T-cell (primary cell): ENCODE measurements at regions not wholly inside any gene's neighbourhood (a gene's known extent, or its start where the extent isn't known, plus 50 kb on each side); places are given as distances from the start of the nearest gene placed in this dataset.

Experiments used
- ATAC-seq, 4 experiments: fragments of 200-7000 bp in 3 of 4; fragments of 150-1000 bp in 1 of 4; cut with Tn5 transposase; replicated peaks in 1 of 4; 1 replicate in 3 of 4; 2 replicates in 1 of 4; pipeline ENCODE4 v1.10.0; 2021; ENCODE audit warnings: moderate library complexity in 3 of 4, mild to moderate bottlenecking in 2 of 4, moderate number of reproducible peaks in 1 of 4
- CTCF ChIA-PET, 2 donors: fragments of 300-600 bp; sonication (Branson Sonifier 250); formaldehyde crosslinking; loops; one replicate each; lab custom pipeline; 2022; ENCODE audit warnings: antibody characterized with exemption in 2 of 2; lab: Charles Lee
- POLR2A ChIA-PET, 2 donors: fragments of 300-600 bp; sonication (Branson Sonifier 250); formaldehyde crosslinking; loops; one replicate each; lab custom pipeline; 2022; ENCODE audit warnings: antibody characterized with exemption in 2 of 2; lab: Charles Lee
- DNase-seq, 35 experiments: peaks; one replicate each; pipeline versions ENCODE4 v3.0.0 to v3.0.0-alpha.2; 2013 to 2023
- H3K27ac ChIP-seq: one replicate; pipeline ENCODE4 v1.5.1; 2013; ENCODE audit warnings: low read length
- H3K27me3 ChIP-seq, 2 experiments: replicated peaks in 1 of 2; 1 replicate in 1 of 2; 2 replicates in 1 of 2; pipeline versions ENCODE4 v1.6.1 to v1.7.0; 2013; ENCODE audit warnings: low read length in 1 of 2, mixed read lengths in 1 of 2; ENCODE audit not compliant: control insufficient read depth in 2 of 2, insufficient read depth in 2 of 2; ENCODE audit errors: extremely low read depth in 1 of 2
- H3K36me3 ChIP-seq, 2 donors: 1 replicate in 1 of 2; 2 replicates in 1 of 2; pipeline versions ENCODE4 v1.6.1 to v1.7.0; 2013; ENCODE audit warnings: low read length in 1 of 2; ENCODE audit not compliant: control insufficient read depth in 2 of 2, insufficient read depth in 1 of 2; ENCODE audit errors: extremely low read depth in 1 of 2
- H3K4me1 ChIP-seq, 2 experiments: 1 replicate in 1 of 2; 2 replicates in 1 of 2; pipeline versions ENCODE4 v1.6.1 to v1.7.0; 2013; ENCODE audit warnings: low read length in 2 of 2, mixed read lengths in 1 of 2; ENCODE audit not compliant: insufficient read depth in 2 of 2, control insufficient read depth in 1 of 2; ENCODE audit errors: extremely low read depth in 1 of 2
- H3K4me3 ChIP-seq, 2 donors: 1 replicate in 1 of 2; 2 replicates in 1 of 2; pipeline versions ENCODE4 v1.5.1 to v1.7.0; 2013; ENCODE audit warnings: mild to moderate bottlenecking in 2 of 2, low read length in 1 of 2, moderate library complexity in 1 of 2; ENCODE audit not compliant: control insufficient read depth in 1 of 2; ENCODE audit errors: extremely low read depth in 1 of 2
- H3K9me3 ChIP-seq: 2 replicates; pipeline ENCODE4 v1.7.0; 2013
- H3K27ac Mint-ChIP-seq, 2 donors: one replicate each; pipeline ENCODE4 v1.8.0; 2020 to 2021; ENCODE audit warnings: mild to moderate bottlenecking in 2 of 2, mixed read lengths in 2 of 2
- H3K27me3 Mint-ChIP-seq, 2 donors: one replicate each; pipeline ENCODE4 v1.8.0; 2021 to 2022; ENCODE audit warnings: mixed read lengths in 2 of 2
- H3K36me3 Mint-ChIP-seq: one replicate; pipeline ENCODE4 v1.8.0; 2021; ENCODE audit warnings: mixed read lengths
- H3K4me1 Mint-ChIP-seq, 3 donors: one replicate each; pipeline ENCODE4 v1.8.0; 2020 to 2022; ENCODE audit warnings: mixed read lengths in 3 of 3, mild to moderate bottlenecking in 1 of 3
- H3K4me3 Mint-ChIP-seq, 3 donors: one replicate each; pipeline ENCODE4 v1.8.0; 2020 to 2022; ENCODE audit warnings: mild to moderate bottlenecking in 3 of 3, mixed read lengths in 3 of 3, moderate library complexity in 3 of 3
- H3K9me3 Mint-ChIP-seq, 3 donors: one replicate each; pipeline ENCODE4 v1.8.0; 2020 to 2022; ENCODE audit warnings: mixed read lengths in 3 of 3
- WGBS: methylation state at CpG from one replicate; pipeline ENCODE4 v1.1.5; 2013; ENCODE audit warnings: missing lambda C conversion rate; ENCODE audit not compliant: insufficient coverage; 5-methylcytosine and 5-hydroxymethylcytosine counted together

- no peak overlapping the region for H3K27ac ChIP-seq
- ChIA-PET POLR2A (no interaction called here), CTCF (no interaction called here)
- Mint-ChIP-seq H3K4me3 (no peak overlapping the region), H3K9me3 (peaks cover 14 to 28% (median 15%) of the 10 kb centered on the region in 3 donors), H3K4me1 (no peaks in the 10 kb centered on the region), H3K27ac (no peak overlapping the region), H3K27me3 (no peaks in the 10 kb centered on the region), H3K36me3 (no peaks in the 10 kb centered on the region)
- peaks cover under 1% of the 10 kb centered on the region for H3K9me3 ChIP-seq
- H3K36me3 ChIP-seq: no peaks in the 10 kb centered on the region
- ATAC-seq: no peak
- DNase-seq: no peak
- no peak overlapping the region for H3K4me3 ChIP-seq
- H3K27me3 ChIP-seq: no peaks in the 10 kb centered on the region
- WGBS: 53% methylated on average over 3 of the region's 5 CpGs
- H3K4me1 ChIP-seq: no peaks in the 10 kb centered on the region
These were observed 424.5 kb upstream of the PCDH7 start for GRCh38 chr4:30295652-30296051.

DNA sequence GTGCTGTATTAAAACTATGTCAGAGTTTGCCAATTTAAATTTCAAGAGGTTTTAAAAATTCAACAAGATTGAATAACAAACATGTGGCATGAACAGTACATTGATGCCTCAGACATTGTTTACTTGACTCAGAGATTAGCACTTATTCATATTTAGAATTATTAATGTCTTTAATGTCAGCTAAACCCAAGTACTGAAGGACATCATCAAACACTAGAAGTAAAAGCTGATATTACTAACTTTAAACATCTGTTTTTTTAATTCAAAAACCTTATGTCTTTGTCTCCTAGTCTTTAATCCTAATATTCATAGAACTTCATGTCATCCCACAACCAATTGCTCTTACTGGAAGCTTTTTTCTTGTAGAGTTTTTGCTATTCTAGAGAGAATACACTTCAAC lies 406.2 kb upstream of the PCDH7 start:
- Histone ChIP-seq H3K36me3 (no peaks in the 10 kb centered on the region), H3K9me3 (peaks cover 3% of the 10 kb centered on the region), H3K4me1 (no peaks in the 10 kb centered on the region), H3K27me3 (no peaks in the 10 kb centered on the region), H3K4me3 (no peak overlapping the region), H3K27ac (no peak overlapping the region)
- ATAC-seq (no peak), DNase-seq (no peak)
- CTCF ChIA-PET: no interaction called here
- no peak overlapping the region for H3K4me3 Mint-ChIP-seq
- no peak overlapping the region for H3K27ac Mint-ChIP-seq
- POLR2A ChIA-PET: no interaction called here
- no peaks in the 10 kb centered on the region for H3K36me3 Mint-ChIP-seq
- H3K9me3 Mint-ChIP-seq: peaks cover 15 to 18% (median 15%) of the 10 kb centered on the region in 3 donors
- no peaks in the 10 kb centered on the region for H3K4me1 Mint-ChIP-seq
- no peaks in the 10 kb centered on the region for H3K27me3 Mint-ChIP-seq

DNA sequence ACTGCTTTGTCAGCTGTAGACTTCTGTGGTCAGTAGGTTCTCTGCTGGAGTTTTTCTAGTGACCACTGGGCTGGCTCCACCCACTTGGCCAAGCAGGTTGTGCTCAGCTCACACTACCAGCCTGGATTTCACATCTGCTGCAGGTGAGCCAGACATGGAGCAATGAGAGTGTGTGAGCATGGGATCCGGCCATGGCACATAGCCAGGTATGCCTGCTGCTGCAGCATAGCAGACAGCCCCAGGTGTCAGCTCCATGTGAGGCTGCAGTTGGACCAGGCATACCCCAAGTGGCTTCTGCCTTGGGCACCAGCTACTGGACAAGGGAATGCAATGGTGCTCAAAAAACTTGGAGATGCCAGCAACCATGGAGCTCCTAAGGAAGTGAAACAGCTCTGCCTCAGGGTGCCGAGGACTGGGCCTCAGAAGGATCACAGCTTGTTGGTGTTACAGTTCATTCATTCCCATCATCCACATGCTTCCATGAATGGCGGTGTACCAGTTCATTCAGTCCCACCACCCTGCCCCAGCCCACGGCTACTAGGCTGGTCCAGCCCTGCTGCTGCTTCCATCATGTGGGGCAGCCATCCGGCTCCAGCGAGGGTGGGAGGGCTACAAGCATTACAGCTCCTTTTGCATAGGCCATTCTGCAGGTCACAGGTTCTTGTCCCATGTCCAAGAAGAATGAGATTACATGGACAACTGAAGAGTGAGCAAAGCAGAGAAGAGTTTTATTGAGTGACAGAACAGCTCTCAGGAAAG lies 389.1 kb upstream of the PCDH7 start:
- no peak overlapping the region for H3K4me3 Mint-ChIP-seq
- Histone ChIP-seq H3K9me3 (no peaks in the 10 kb centered on the region), H3K4me1 (no peaks in the 10 kb centered on the region), H3K27ac (no peak overlapping the region), H3K27me3 (no peaks in the 10 kb centered on the region), H3K4me3 (no peak overlapping the region), H3K36me3 (no peaks in the 10 kb centered on the region)
- no peaks in the 10 kb centered on the region for H3K36me3 Mint-ChIP-seq
- H3K27me3 Mint-ChIP-seq: no peaks in the 10 kb centered on the region
- H3K4me1 Mint-ChIP-seq: no peaks in the 10 kb centered on the region
- no peak overlapping the region for H3K27ac Mint-ChIP-seq
- DNase-seq (no peak), ATAC-seq (no peak)
- CTCF ChIA-PET: interaction anchor here in 1 of 2 donors (0.5 kb wide), 1 partner anchor 10 kb away, joined by 4 read pairs; no protein-coding TSS in a partner anchor
- POLR2A ChIA-PET: interaction anchor here in 1 of 2 donors (0.6 kb wide), 1 partner anchor 9 kb away, joined by 3 read pairs; no protein-coding TSS in a partner anchor
- WGBS: 83% methylated on average over 6 of the region's 6 CpGs
- H3K9me3 Mint-ChIP-seq: peaks cover 13 to 16% (median 14%) of the 10 kb centered on the region in 3 donors

DNA sequence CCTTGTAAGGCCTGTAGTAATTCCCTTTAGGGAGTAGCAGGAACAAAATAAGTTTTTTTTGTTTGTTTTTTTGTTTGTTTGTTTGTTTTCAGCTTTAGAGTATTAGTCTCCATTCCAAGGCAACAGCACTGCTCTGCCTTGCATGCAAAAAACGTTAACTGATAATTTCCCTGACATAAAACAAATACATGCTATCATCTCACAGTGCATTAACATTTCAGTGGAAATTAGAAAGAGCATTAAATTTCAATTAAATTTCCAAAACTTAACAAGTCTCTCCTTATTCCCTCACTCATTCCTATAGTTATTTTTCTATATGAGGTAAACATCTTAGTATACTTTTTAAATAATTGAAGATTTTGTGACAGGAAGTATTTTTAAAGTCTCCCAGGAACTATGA lies 378.4 kb upstream of the PCDH7 start:
- no peak overlapping the region for H3K4me3 ChIP-seq
- peaks cover 4 to 29% (median 17%) of the 10 kb centered on the region in 3 donors for H3K9me3 Mint-ChIP-seq
- ATAC-seq (no peak), DNase-seq (no peak)
- H3K27ac ChIP-seq: no peak overlapping the region
- POLR2A ChIA-PET: no interaction called here
- no peaks in the 10 kb centered on the region for H3K9me3 ChIP-seq
- H3K27me3 Mint-ChIP-seq: no peaks in the 10 kb centered on the region
- no peaks in the 10 kb centered on the region for H3K36me3 ChIP-seq
- H3K4me3 Mint-ChIP-seq: no peak overlapping the region
- H3K4me1 Mint-ChIP-seq: no peaks in the 10 kb centered on the region
- H3K36me3 Mint-ChIP-seq: no peaks in the 10 kb centered on the region
- CTCF ChIA-PET: no interaction called here
- H3K27me3 ChIP-seq: no peaks in the 10 kb centered on the region
- no CpG with 5 or more reads among the region's 1 CpG for WGBS
- no peak overlapping the region for H3K27ac Mint-ChIP-seq
- no peaks in the 10 kb centered on the region for H3K4me1 ChIP-seq

GRCh38 chr4:30350288-30350687 lies 369.9 kb upstream of the PCDH7 start:
- H3K4me1 ChIP-seq: no peaks in the 10 kb centered on the region
- Mint-ChIP-seq H3K4me1 (no peaks in the 10 kb centered on the region), H3K4me3 (no peak overlapping the region), H3K36me3 (no peaks in the 10 kb centered on the region), H3K9me3 (peaks cover 9 to 30% (median 22%) of the 10 kb centered on the region in 3 donors), H3K27ac (no peak overlapping the region), H3K27me3 (no peaks in the 10 kb centered on the region)
- ATAC-seq (no peak), DNase-seq (no peak)
- H3K4me3 ChIP-seq: no peak overlapping the region
- peaks cover 2% of the 10 kb centered on the region for H3K9me3 ChIP-seq
- ChIA-PET CTCF (no interaction called here), POLR2A (no interaction called here)
- no peaks in the 10 kb centered on the region for H3K36me3 ChIP-seq
- H3K27me3 ChIP-seq: no peaks in the 10 kb centered on the region
- no peak overlapping the region for H3K27ac ChIP-seq
- 40% methylated on average over 1 of the region's 2 CpGs for WGBS

- peaks cover 2% of the 10 kb centered on the region for H3K9me3 ChIP-seq
- H3K36me3 Mint-ChIP-seq: no peaks in the 10 kb centered on the region
- no peaks in the 10 kb centered on the region for H3K4me1 Mint-ChIP-seq
- H3K4me1 ChIP-seq: no peaks in the 10 kb centered on the region
- no peak overlapping the region for H3K4me3 ChIP-seq
- H3K36me3 ChIP-seq: no peaks in the 10 kb centered on the region
- no peak overlapping the region for H3K27ac Mint-ChIP-seq
- DNase-seq: no peak
- peaks cover 19 to 25% (median 24%) of the 10 kb centered on the region in 3 donors for H3K9me3 Mint-ChIP-seq
- no peaks in the 10 kb centered on the region for H3K27me3 Mint-ChIP-seq
- ATAC-seq: no peak
- H3K4me3 Mint-ChIP-seq: no peak overlapping the region
- no peak overlapping the region for H3K27ac ChIP-seq
- no peaks in the 10 kb centered on the region for H3K27me3 ChIP-seq
- no CpG with 5 or more reads among the region's 1 CpG for WGBS
- ChIA-PET POLR2A (no interaction called here), CTCF (no interaction called here)
These were observed 365.6 kb upstream of the PCDH7 start for GRCh38 chr4:30354605-30355004.
